A673 (cell line): ENCODE measurements at regions not wholly inside any gene's neighbourhood (a gene's known extent, or its start where the extent isn't known, plus 50 kb on each side); places are given as distances from the start of the nearest gene placed in this dataset.

ENCODE experiments used
- BruUV-seq: library from RNA; stranded (reverse); fragments of 400-500 nt; replicated peaks from 2 replicates; lab custom pipeline; 2021; lab: Mats Ljungman, UMichigan
- CTCF ChIA-PET: fragments of 300-600 bp; sonication (Branson Sonifier 250); formaldehyde crosslinking; loops from one replicate; lab custom pipeline; 2022; ENCODE audit warnings: antibody characterized with exemption; lab: Charles Lee
- POLR2A ChIA-PET: fragments of 300-600 bp; sonication (Branson Sonifier 250); formaldehyde crosslinking; loops from one replicate; lab custom pipeline; 2022; ENCODE audit warnings: antibody characterized with exemption; ENCODE audit not compliant: low non-redundant PET; lab: Charles Lee
- DNase-seq: peaks from one replicate; pipeline ENCODE4 v3.0.0-alpha.2; 2015; ENCODE audit warnings: low spot score
- H3K27ac ChIP-seq: fragments of 200-600 bp; sonication (generic); 2 replicates; pipeline ENCODE4 v1.5.1; 2016; ENCODE audit warnings: mixed run types, low read depth, mild to moderate bottlenecking, mixed read lengths, antibody characterized with exemption, low read length; ENCODE audit not compliant: poor library complexity, severe bottlenecking
- H3K27me3 ChIP-seq: fragments of 200-600 bp; sonication (generic); replicated peaks from 2 replicates; pipeline ENCODE4 v1.6.1; 2017; ENCODE audit warnings: mixed run types, low read depth, mild to moderate bottlenecking, mixed read lengths, antibody characterized with exemption, low read length; ENCODE audit not compliant: insufficient read depth, poor library complexity
- H3K36me3 ChIP-seq: fragments of 200-600 bp; sonication (generic); 2 replicates; pipeline ENCODE4 v1.6.1; 2016; ENCODE audit warnings: mixed run types, mild to moderate bottlenecking, mixed read lengths, antibody characterized with exemption, low read length; ENCODE audit not compliant: insufficient read depth, poor library complexity, severe bottlenecking
- H3K4me1 ChIP-seq: fragments of 200-600 bp; sonication (generic); 2 replicates; pipeline ENCODE4 v1.6.1; 2017; ENCODE audit warnings: mixed run types, mild to moderate bottlenecking, mixed read lengths, antibody characterized with exemption, low read length; ENCODE audit not compliant: insufficient read depth, poor library complexity, severe bottlenecking
- H3K4me3 ChIP-seq: fragments of 200-600 bp; sonication (generic); 2 replicates; pipeline ENCODE4 v1.5.1; 2016; ENCODE audit warnings: low read depth, mixed run types, mild to moderate bottlenecking, mixed read lengths, low read length; ENCODE audit not compliant: poor library complexity, severe bottlenecking
- H3K9me3 ChIP-seq: fragments of 200-600 bp; sonication (generic); 2 replicates; pipeline ENCODE4 v1.6.1; 2016; ENCODE audit warnings: mixed run types, low read depth, mild to moderate bottlenecking, mixed read lengths, antibody characterized with exemption, low read length; ENCODE audit not compliant: poor library complexity, severe bottlenecking
- EZH2 ChIP-seq: fragments of 200-600 bp; sonication (generic); IDR thresholded peaks from 2 replicates; pipeline ENCODE4 v1.6.1; 2017; ENCODE audit warnings: borderline replicate concordance, low read depth, mild to moderate bottlenecking, mixed read lengths, antibody characterized with exemption, low read length; ENCODE audit not compliant: poor library complexity, severe bottlenecking
- intact Hi-C: fragments of 100-400 bp; cut with micrococcal nuclease; formaldehyde crosslinking; loops from one replicate; pipeline ENCODE4 v1.10.0; 2022; ENCODE audit not compliant: unreplicated experiment
- TF ChIP-seq, protein P1 (sequence below): fragments of 300-800, 200-600 bp; sonication (generic); conservative IDR thresholded peaks from 2 replicates; pipeline ENCODE4 v1.5.1; 2017; ENCODE audit warnings: low read depth, mild to moderate bottlenecking, antibody characterized with exemption, low read length, moderate library complexity, mixed read lengths

DNA sequence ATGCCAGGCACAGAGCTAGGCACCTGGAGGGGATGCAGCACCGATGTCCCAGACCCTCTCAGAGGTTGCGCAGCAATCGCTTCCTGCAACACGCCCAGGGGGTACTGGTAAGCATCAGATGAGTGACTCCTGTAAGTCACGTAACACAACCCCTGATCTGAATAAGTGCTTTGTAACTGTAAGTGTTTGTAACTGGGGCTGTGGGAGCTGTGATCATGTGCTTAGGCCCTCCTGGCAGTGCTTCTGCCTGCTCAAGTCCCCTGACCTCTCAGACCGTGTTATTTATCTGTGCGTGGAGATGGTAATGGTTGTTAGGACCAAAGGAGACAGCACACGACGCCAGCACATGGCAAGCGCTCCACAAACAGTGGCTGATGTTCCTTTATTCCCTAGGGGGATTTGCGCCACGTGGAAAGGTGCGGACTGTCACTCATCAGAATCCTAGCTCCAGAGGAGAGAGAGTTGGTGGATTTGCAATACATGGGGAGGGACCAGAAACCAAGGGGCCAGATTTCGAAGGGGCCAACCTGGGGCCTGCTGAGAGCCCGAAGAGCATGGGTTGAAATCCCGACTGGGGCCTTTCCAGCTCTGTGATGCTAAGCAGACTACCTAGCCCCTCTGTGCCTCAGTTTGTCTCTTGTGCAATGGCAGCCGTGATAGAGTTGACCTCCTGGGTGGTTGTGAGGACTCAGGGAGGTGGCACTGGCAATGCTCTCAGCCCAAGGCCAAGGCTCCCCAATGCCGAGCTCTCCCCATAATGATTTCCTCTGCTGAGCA, 151.8 kb downstream of the IRF8 start:
- ChIA-PET CTCF (no interaction called here), POLR2A (no interaction called here)
- no peak for TF ChIP-seq EZH2
- TF ChIP-seq, protein P1, sequence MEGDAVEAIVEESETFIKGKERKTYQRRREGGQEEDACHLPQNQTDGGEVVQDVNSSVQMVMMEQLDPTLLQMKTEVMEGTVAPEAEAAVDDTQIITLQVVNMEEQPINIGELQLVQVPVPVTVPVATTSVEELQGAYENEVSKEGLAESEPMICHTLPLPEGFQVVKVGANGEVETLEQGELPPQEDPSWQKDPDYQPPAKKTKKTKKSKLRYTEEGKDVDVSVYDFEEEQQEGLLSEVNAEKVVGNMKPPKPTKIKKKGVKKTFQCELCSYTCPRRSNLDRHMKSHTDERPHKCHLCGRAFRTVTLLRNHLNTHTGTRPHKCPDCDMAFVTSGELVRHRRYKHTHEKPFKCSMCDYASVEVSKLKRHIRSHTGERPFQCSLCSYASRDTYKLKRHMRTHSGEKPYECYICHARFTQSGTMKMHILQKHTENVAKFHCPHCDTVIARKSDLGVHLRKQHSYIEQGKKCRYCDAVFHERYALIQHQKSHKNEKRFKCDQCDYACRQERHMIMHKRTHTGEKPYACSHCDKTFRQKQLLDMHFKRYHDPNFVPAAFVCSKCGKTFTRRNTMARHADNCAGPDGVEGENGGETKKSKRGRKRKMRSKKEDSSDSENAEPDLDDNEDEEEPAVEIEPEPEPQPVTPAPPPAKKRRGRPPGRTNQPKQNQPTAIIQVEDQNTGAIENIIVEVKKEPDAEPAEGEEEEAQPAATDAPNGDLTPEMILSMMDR = no peak
- no peak for DNase-seq
- no peaks in the 10 kb centered on the region for H3K4me1 ChIP-seq
- no peaks in the 10 kb centered on the region for H3K36me3 ChIP-seq
- H3K27ac ChIP-seq = no peak overlapping the region
- intact Hi-C loops = no loop called here
- H3K27me3 ChIP-seq = peaks cover 69% of the 10 kb centered on the region
- no peaks in the 10 kb centered on the region for H3K9me3 ChIP-seq
- no peak overlapping the region for H3K4me3 ChIP-seq
- BruUV-seq = no TSS peak

DNA sequence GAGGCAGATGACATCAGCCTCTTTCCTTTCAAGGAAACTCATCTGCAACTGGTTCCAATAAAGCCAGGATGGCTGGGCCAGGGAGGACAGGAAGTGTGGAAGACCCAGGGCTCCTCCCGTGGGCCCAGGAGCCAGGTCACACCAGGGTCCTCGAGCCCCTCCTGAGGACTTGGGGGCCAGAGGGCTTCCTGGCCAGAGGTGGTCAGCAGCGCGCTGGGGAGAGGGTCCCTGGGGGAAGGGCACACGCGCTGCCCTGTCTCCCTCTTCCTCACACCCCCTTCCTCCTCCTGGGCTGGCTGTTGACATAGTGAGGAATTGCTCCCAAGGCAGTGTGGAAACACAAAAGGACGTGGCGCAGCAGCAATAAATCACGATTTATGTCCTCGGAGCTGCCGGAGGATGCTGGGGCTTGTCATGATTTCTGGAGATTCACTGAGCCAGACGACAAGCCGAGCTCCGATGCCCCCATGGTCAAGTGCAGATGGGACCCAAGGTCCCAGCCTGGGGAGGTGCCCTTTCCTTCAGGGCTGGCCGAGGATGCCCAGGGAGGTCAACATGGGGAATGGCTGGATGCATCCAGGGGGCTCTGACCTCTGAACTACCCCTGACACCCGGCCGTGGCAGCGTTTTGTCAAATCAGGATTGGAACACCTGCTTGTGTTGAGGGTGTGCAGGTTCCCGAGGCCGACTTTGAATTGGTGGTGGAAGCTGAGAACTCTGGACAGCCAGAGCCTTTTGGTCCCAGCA, 152.6 kb downstream of the IRF8 start:
- H3K4me1 ChIP-seq = no peaks in the 10 kb centered on the region
- no TSS peak for BruUV-seq
- CTCF ChIA-PET = no interaction called here
- H3K27me3 ChIP-seq = peaks cover 62% of the 10 kb centered on the region
- intact Hi-C loops = no loop called here
- H3K27ac ChIP-seq = no peak overlapping the region
- DNase-seq = peak; percentile 20
- H3K9me3 ChIP-seq = no peaks in the 10 kb centered on the region
- POLR2A ChIA-PET = no interaction called here
- no peaks in the 10 kb centered on the region for H3K36me3 ChIP-seq
- TF ChIP-seq, protein P1 = no peak
- no peak for TF ChIP-seq EZH2
- H3K4me3 ChIP-seq = no peak overlapping the region

DNA sequence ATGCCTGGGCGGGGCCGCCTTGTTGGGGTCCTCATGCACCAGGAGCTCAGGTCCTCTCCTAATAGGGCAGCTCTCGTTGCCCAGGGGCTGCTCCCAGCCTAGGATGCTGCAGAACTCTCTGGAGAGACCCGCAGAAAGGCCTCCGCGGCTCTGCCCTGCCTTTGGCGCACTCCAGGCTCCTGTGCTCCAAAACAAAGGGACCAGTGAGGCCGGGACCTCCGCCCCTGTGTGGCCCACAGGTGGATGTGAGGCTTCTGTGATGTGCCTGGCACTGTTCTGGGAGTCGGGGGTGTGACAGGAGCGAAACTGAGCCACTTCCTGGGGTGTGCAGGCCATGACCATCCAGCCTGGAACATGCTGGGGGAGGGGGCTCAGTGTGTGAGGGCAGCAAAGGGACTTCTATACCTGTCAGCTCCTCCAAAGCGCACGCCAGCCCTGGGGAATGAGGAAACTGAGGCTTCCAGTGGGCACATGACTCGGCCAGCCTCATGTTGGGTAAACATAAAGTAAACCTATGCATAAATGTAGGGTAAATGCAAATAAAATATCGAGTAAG, 153.2 kb downstream of the IRF8 start:
- intact Hi-C loops = no loop called here
- Histone ChIP-seq H3K27ac (no peak overlapping the region), H3K4me3 (no peak overlapping the region), H3K27me3 (peaks cover 58% of the 10 kb centered on the region), H3K36me3 (no peaks in the 10 kb centered on the region), H3K9me3 (no peaks in the 10 kb centered on the region), H3K4me1 (no peaks in the 10 kb centered on the region)
- CTCF ChIA-PET = no interaction called here
- POLR2A ChIA-PET = no interaction called here
- TF ChIP-seq, protein P1 = no peak
- no peak for TF ChIP-seq EZH2
- DNase-seq = no peak
- BruUV-seq = no TSS peak
